Activated naive CD4-positive, alpha-beta T cell treated with anti-CD3 and anti-CD28 coated beads, Interleukin-2, amount 50 U/mL, for 24 hours (primary cell): ENCODE measurements at regions not wholly inside any gene's neighbourhood (a gene's known extent, or its start where the extent isn't known, plus 50 kb on each side); places are given as distances from the start of the nearest gene placed in this dataset.
"Not testable (repeated sequence)": the region's sequence is repeated elsewhere in the genome, so short reads cannot be mapped to it uniquely, and the experiment has no call there.

ENCODE experiments used
- H3K27ac Mint-ChIP-seq: one replicate; pipeline ENCODE4 v1.8.0; 2021; ENCODE audit warnings: mild to moderate bottlenecking, mixed read lengths
- H3K27me3 Mint-ChIP-seq: one replicate; pipeline ENCODE4 v1.8.0; 2021; ENCODE audit warnings: mixed read lengths
- H3K36me3 Mint-ChIP-seq: one replicate; pipeline ENCODE4 v1.8.0; 2021; ENCODE audit warnings: mixed read lengths
- H3K4me1 Mint-ChIP-seq: one replicate; pipeline ENCODE4 v1.8.0; 2021; ENCODE audit warnings: mixed read lengths
- H3K4me3 Mint-ChIP-seq: one replicate; pipeline ENCODE4 v1.8.0; 2021; ENCODE audit warnings: mild to moderate bottlenecking, mixed read lengths
- H3K9me3 Mint-ChIP-seq: one replicate; pipeline ENCODE4 v1.8.0; 2021; ENCODE audit warnings: mixed read lengths

- Mint-ChIP-seq H3K4me1 (no peaks in the 10 kb centered on the region), H3K9me3 (no peaks in the 10 kb centered on the region), H3K27ac (no peak overlapping the region), H3K36me3 (no peaks in the 10 kb centered on the region), H3K27me3 (no peaks in the 10 kb centered on the region), H3K4me3 (no peak overlapping the region)
Observed at GRCh38 chr7:109637428-109637990, 1067.8 kb downstream of the DNAJB9 start.

GRCh38 chr7:109638321-109638720, 1068.6 kb downstream of the DNAJB9 start:
- Mint-ChIP-seq H3K9me3 (no peaks in the 10 kb centered on the region), H3K4me1 (no peaks in the 10 kb centered on the region), H3K27ac (no peak overlapping the region), H3K27me3 (no peaks in the 10 kb centered on the region), H3K4me3 (no peak overlapping the region), H3K36me3 (no peaks in the 10 kb centered on the region)

GRCh38 chr7:109639561-109639960, 1069.9 kb downstream of the DNAJB9 start:
- no peak overlapping the region for H3K27ac Mint-ChIP-seq
- H3K36me3 Mint-ChIP-seq, result no peaks in the 10 kb centered on the region
- no peak overlapping the region for H3K4me3 Mint-ChIP-seq
- no peaks in the 10 kb centered on the region for H3K27me3 Mint-ChIP-seq
- H3K4me1 Mint-ChIP-seq, result no peaks in the 10 kb centered on the region
- no peaks in the 10 kb centered on the region for H3K9me3 Mint-ChIP-seq

GRCh38 chr7:109641445-109641844, 1071.8 kb downstream of the DNAJB9 start:
- no peaks in the 10 kb centered on the region for H3K4me1 Mint-ChIP-seq
- H3K27ac Mint-ChIP-seq, result no peak overlapping the region
- no peak overlapping the region for H3K4me3 Mint-ChIP-seq
- H3K36me3 Mint-ChIP-seq, result no peaks in the 10 kb centered on the region
- H3K9me3 Mint-ChIP-seq, result no peaks in the 10 kb centered on the region
- H3K27me3 Mint-ChIP-seq, result no peaks in the 10 kb centered on the region

- Mint-ChIP-seq H3K4me3 (no peak overlapping the region), H3K27ac (no peak overlapping the region), H3K9me3 (no peaks in the 10 kb centered on the region), H3K27me3 (no peaks in the 10 kb centered on the region), H3K4me1 (no peaks in the 10 kb centered on the region), H3K36me3 (no peaks in the 10 kb centered on the region)
Observed at GRCh38 chr7:109646124-109646523, 1076.5 kb downstream of the DNAJB9 start.

- H3K27ac Mint-ChIP-seq, H3K4me3 Mint-ChIP-seq, H3K9me3 Mint-ChIP-seq, H3K36me3 Mint-ChIP-seq, H3K4me1 Mint-ChIP-seq, H3K27me3 Mint-ChIP-seq: not testable (repeated sequence)
Observed at GRCh38 chr7:109646594-109646993, 1076.9 kb downstream of the DNAJB9 start.

- H3K27ac Mint-ChIP-seq, H3K4me1 Mint-ChIP-seq, H3K4me3 Mint-ChIP-seq: not testable (repeated sequence)
Observed at GRCh38 chr7:109647263-109647662, 1077.6 kb downstream of the DNAJB9 start.

GRCh38 chr7:109659261-109659660, 1089.6 kb downstream of the DNAJB9 start:
- no peak overlapping the region for H3K27ac Mint-ChIP-seq
- no peaks in the 10 kb centered on the region for H3K27me3 Mint-ChIP-seq
- no peaks in the 10 kb centered on the region for H3K4me1 Mint-ChIP-seq
- no peak overlapping the region for H3K4me3 Mint-ChIP-seq
- H3K9me3 Mint-ChIP-seq, result no peaks in the 10 kb centered on the region
- no peaks in the 10 kb centered on the region for H3K36me3 Mint-ChIP-seq

More at GRCh38 chr7:109647263-109647662, 1077.6 kb downstream of the DNAJB9 start:
- not testable (repeated sequence) for H3K9me3 Mint-ChIP-seq, H3K36me3 Mint-ChIP-seq, H3K27me3 Mint-ChIP-seq

- Mint-ChIP-seq H3K9me3 (no peaks in the 10 kb centered on the region), H3K27ac (no peak overlapping the region), H3K36me3 (no peaks in the 10 kb centered on the region), H3K4me3 (no peak overlapping the region), H3K27me3 (no peaks in the 10 kb centered on the region), H3K4me1 (no peaks in the 10 kb centered on the region)
Observed at GRCh38 chr7:109660401-109660800, 1090.7 kb downstream of the DNAJB9 start.

GRCh38 chr7:109663806-109664205, 1094.1 kb downstream of the DNAJB9 start:
- Mint-ChIP-seq H3K27me3 (no peaks in the 10 kb centered on the region), H3K27ac (no peak overlapping the region), H3K9me3 (no peaks in the 10 kb centered on the region), H3K4me3 (no peak overlapping the region), H3K4me1 (no peaks in the 10 kb centered on the region), H3K36me3 (no peaks in the 10 kb centered on the region)

- not testable (repeated sequence) for H3K36me3 Mint-ChIP-seq, H3K4me1 Mint-ChIP-seq, H3K27ac Mint-ChIP-seq, H3K27me3 Mint-ChIP-seq, H3K4me3 Mint-ChIP-seq, H3K9me3 Mint-ChIP-seq
Observed at GRCh38 chr7:109687269-109687668, 1117.6 kb downstream of the DNAJB9 start.

GRCh38 chr7:109692613-109693012, 1122.9 kb downstream of the DNAJB9 start:
- H3K9me3 Mint-ChIP-seq, H3K4me3 Mint-ChIP-seq, H3K27me3 Mint-ChIP-seq, H3K36me3 Mint-ChIP-seq, H3K27ac Mint-ChIP-seq, H3K4me1 Mint-ChIP-seq: not testable (repeated sequence)

- no peaks in the 10 kb centered on the region for H3K4me1 Mint-ChIP-seq
- peaks cover 3% of the 10 kb centered on the region for H3K27me3 Mint-ChIP-seq
- no peak overlapping the region for H3K27ac Mint-ChIP-seq
- no peaks in the 10 kb centered on the region for H3K36me3 Mint-ChIP-seq
- peaks cover 6% of the 10 kb centered on the region for H3K9me3 Mint-ChIP-seq
- H3K4me3 Mint-ChIP-seq, result no peak overlapping the region
Observed at GRCh38 chr7:109694149-109695071, 1124.7 kb downstream of the DNAJB9 start.

- no peaks in the 10 kb centered on the region for H3K9me3 Mint-ChIP-seq
- no peaks in the 10 kb centered on the region for H3K36me3 Mint-ChIP-seq
- peaks cover 3% of the 10 kb centered on the region for H3K27me3 Mint-ChIP-seq
- no peak overlapping the region for H3K4me3 Mint-ChIP-seq
- H3K4me1 Mint-ChIP-seq, result no peaks in the 10 kb centered on the region
- H3K27ac Mint-ChIP-seq, result no peak overlapping the region
Observed at GRCh38 chr7:109695419-109695818, 1125.7 kb downstream of the DNAJB9 start.

- Mint-ChIP-seq H3K9me3 (no peaks in the 10 kb centered on the region), H3K27me3 (peaks cover 3% of the 10 kb centered on the region), H3K4me3 (no peak overlapping the region), H3K27ac (no peak overlapping the region), H3K36me3 (no peaks in the 10 kb centered on the region), H3K4me1 (no peaks in the 10 kb centered on the region)
Observed at GRCh38 chr7:109696723-109697122, 1127.0 kb downstream of the DNAJB9 start.

- H3K4me3 Mint-ChIP-seq, result no peak overlapping the region
- H3K27me3 Mint-ChIP-seq, result no peaks in the 10 kb centered on the region
- no peaks in the 10 kb centered on the region for H3K9me3 Mint-ChIP-seq
- no peaks in the 10 kb centered on the region for H3K4me1 Mint-ChIP-seq
- no peaks in the 10 kb centered on the region for H3K36me3 Mint-ChIP-seq
- no peak overlapping the region for H3K27ac Mint-ChIP-seq
Observed at GRCh38 chr7:109699661-109700060, 1130.0 kb downstream of the DNAJB9 start.
